HG03103 (cell line): ENCODE measurements at regions not wholly inside any gene's neighbourhood (a gene's known extent, or its start where the extent isn't known, plus 50 kb on each side); places are given as distances from the start of the nearest gene placed in this dataset.
"Not testable (repeated sequence)": the region's sequence is repeated elsewhere in the genome, so short reads cannot be mapped to it uniquely, and the experiment has no call there.

Source experiments
- ATAC-seq: cut with Tn5 transposase; IDR thresholded peaks from one replicate; pipeline ENCODE4 v1.9.1; 2021; ENCODE audit warnings: low read depth; ENCODE audit not compliant: unreplicated experiment

DNA sequence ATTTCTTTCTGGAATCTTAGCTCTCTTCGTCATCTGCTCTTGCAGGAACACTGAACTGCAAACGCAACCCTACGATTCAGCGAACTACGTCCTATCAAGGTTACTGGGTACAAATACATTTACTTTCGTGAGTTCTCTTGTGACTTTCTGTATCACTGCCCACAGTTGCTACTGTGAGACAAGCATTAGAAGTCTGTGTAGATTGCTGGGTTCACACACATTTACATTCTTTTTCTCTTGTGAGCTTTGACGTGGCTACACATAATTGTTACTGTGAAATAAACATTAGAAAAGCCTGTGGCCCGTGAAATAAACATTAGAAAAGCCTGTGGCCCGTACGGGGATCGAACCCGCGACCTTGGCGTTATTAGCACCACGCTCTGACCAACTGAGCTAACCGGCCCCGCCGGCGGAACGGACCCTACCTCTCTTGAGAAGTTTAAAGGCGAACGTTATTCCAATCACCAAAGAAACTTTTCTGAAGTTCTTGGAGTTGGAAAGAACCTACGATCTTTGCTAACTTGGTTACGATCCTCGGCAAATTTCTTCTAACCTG, 61.2 kb upstream of the ZNF322 start:
- not testable (repeated sequence) for ATAC-seq

- ATAC-seq: not testable (repeated sequence)
Measured at GRCh38 chr6:26730019-26730766, 70.6 kb upstream of the ZNF322 start.

DNA sequence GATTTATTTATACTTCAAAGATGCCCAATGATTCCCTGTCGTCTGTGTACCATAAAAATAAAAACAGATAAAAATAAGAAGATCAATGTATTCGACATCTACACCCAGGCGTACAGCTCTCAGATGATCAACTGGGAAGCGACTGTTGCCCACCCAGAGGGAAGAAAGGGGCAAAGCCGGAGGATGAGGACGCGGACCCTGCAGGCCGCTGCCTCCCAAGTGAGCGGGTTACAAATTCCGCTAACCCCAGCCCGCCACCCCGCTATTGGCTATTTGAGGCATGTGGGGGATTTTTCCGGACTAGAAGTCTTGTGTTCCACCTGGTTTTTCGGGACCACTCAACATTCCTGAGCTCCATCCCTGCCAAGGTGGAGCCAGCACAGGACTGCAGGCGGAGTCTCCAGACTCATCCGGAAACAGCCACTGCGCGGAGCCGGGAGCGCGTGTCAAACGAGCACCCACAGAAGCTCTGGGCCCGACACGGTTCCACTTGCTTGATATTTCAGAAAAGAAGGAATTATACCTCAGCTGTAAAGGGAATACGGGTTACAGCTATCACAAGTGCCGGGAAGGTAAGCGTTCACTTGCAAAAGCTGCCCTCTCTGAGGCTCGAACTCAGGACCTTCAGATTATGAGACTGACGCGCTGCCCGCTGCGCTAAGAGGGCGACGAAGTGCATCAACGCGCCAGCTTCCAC, 75.4 kb upstream of the ZNF322 start:
- not testable (repeated sequence) for ATAC-seq

- ATAC-seq: no peak
Measured at GRCh38 chr6:26739811-26740210, 80.3 kb upstream of the ZNF322 start.

DNA sequence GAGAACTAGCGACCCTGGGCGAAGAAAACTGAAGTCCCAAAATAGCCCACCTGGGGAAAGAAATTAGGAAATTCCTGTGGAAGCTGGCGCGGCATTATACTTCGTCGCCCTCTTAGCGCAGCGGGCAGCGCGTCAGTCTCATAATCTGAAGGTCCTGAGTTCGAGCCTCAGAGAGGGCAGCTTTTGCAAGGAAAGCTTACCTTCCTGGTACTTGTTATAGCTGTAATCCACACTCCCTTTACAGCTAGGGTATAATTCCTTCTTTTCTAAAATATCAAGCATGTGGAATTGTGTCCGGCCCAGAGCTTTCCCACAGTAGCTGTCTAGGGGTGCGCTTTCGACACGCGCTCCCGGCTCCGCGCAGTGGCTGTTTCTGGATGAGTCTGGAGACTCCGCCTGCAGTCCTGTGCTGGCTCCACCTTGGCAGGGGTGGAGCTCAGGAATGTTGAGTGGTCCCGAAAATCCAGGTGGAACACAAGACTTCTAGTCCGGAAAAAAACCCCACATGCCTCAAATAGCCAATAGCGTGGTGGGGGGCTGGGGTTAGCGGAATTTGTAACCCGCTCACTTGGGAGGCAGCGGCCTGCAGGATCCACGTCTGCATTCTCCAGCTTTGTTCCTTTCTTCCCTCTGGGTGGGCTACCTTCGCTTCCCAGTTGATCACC, 83.7 kb upstream of the ZNF322 start:
- no peak for ATAC-seq

- ATAC-seq: no peak
Measured at GRCh38 chr6:26743941-26744699, 84.6 kb upstream of the ZNF322 start.

DNA sequence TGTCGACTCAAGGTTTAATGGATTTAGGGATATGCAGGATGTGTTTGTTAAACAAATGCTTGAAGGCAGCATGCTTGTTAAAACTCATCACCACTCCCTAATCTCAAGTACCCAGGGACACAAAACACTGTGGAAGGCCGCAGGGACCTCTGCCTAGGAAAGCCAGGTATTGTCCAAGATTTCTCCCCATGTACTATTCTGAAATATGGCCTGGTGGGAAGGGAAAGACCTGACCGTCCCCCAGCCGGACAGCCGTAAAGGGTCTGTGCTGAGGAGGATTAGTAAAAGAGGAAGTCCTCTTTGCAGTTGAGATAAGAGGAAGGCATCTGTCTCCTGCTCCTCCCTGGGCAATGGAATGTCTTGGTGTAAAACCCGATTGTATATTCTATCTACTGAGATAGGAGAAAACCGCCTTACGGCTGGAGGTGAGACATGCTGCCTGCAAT, 85.3 kb upstream of the ZNF322 start:
- ATAC-seq: not testable (repeated sequence)

GRCh38 chr6:26745964-26746363, 86.4 kb upstream of the ZNF322 start:
- ATAC-seq: not testable (repeated sequence)

DNA sequence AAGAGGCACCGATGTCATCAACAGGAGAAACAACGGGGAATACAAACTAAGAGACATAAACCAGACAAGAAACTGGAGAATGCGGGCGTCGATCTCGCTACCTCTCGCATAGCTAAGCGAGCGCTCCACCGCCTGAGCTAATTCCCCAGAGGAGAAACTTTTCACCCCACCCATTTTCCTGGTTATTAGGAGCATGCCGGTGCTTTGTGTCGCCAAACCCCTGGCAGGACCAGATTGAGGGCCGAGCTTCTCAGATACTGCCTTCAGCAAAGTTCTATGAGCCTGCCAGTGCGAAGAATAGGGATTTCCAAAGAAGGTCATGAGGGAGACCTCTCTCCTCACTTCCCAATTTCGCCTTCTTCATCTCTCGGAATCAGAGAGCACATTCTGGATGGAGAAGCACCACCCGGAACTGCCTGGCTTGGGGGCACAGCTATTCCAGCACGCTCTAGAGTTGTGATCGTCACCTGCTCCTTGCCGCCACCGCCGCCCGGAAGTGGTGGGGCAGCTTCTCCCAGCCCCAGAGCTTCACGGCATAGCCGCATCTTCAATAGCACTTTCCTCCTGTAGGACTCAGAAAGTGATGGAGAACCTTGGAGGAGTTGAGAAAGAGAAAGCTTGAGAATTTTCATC, 89.7 kb upstream of the ZNF322 start:
- not testable (repeated sequence) for ATAC-seq

- not testable (repeated sequence) for ATAC-seq
Measured at GRCh38 chr6:26749759-26750126, 90.2 kb upstream of the ZNF322 start.

GRCh38 chr6:26754212-26754611, 94.7 kb upstream of the ZNF322 start:
- ATAC-seq: no peak

- ATAC-seq: not testable (repeated sequence)
Measured at GRCh38 chr6:26754801-26755200, 95.3 kb upstream of the ZNF322 start.

DNA sequence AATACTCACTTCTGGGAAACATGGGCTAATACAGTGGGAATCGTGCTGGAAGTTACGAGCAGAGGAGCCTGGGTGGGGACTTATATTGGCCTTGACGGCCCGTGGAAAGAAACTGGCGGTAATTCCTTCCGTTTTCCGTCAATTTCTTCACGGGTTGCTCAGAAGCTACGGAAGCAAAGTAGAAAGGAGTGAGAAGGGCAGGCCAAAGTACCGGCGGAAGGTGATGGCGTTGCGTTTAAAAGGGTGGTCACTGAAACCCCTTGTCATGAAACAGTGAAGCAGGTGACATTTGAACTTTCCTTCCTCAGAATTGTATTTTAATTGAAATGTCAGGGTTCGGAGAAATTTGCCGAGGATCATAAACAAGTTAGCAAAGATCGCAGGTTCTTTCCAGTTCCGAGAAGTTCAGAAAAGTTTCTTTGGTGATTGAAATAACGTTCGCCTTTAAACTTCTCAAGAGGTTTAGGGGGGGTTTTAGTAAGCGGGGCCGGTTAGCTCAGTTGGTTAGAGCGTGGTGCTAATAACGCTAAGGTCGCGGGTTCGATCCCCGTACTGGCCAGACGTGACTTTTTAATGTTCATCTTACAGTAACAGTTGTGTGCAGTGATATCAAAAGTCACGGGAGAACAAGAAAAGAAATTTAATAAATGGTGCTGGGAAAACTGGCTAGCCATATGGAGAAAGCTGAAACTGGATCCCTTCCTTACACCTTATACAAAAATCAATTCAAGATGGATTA, 96.7 kb upstream of the ZNF322 start:
- not testable (repeated sequence) for ATAC-seq

- ATAC-seq: not testable (repeated sequence)
Measured at GRCh38 chr6:26766203-26766902, 106.8 kb upstream of the ZNF322 start.

DNA sequence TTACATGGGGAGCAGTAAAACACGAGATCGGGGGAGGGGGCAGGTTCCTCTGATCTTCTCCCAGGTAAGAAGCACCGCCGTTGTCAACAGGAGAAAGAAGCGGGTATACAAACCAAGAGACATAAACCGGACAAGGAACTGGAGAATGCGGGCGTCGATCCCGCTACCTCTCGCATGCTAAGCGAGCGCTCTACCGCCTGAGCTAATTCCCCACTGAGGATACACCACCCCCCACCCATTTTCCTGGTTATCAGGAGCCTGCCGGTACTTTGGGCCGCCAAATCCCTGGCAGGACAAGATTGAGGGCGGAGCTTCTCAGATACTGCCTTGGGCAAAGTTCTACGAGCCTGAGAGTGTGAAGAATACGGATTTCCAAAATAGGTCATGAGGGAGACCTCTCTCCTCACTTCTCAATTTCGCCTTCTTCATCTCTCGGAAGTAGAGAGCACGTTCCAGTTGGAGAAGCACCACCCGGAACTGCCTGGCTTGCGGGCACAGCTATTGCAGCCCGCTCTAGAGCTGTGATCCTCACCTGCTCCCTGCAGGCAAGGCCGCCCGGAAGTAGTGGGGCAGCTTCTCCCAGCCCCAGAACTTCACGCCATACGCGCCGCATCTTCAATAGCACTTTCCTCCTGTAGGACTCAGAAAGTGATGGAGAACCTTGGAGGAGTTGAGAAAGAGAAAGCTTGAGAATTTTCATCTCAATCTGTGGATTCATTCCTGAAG, 111.6 kb upstream of the ZNF322 start:
- ATAC-seq: not testable (repeated sequence)

GRCh38 chr6:26773414-26773813, 113.9 kb upstream of the ZNF322 start:
- not testable (repeated sequence) for ATAC-seq

GRCh38 chr6:26780563-26780962, 121.0 kb upstream of the ZNF322 start:
- ATAC-seq: not testable (repeated sequence)
